SKM-1 treated with dmso at 0.1 percent for 144 hours (cell line): ENCODE measurements at regions not wholly inside any gene's neighbourhood (a gene's known extent, or its start where the extent isn't known, plus 50 kb on each side); places are given as distances from the start of the nearest gene placed in this dataset.

ENCODE experiments used
- DNase-seq: peaks from one replicate; lab custom pipeline; 2025; ENCODE audit not compliant: unreplicated experiment; lab: John Stamatoyannopoulos, UW

DNA sequence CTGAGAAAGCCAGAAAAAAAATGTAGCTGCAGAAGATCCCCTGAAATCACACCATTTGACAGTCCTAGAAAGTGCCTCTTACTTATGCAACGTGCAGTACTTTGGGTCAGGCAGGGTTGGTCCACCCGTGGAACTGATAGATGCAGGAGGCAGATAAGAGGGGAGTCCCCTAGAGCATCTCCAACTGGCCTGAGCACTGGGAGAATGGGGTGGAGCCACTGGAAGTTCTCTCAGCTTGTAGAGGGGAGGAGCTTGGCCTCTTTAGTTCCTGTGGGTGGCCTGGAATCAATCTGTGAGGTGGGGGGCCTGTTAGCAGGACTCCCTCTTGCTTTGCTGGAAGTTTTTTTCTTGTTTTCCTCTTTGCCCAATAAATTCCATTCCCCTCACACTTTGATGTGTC is 335.7 kb upstream of the NCAM2 start:
- no peak for DNase-seq

GRCh38 chr21:20667931-20668330 is 330.3 kb upstream of the NCAM2 start:
- no peak for DNase-seq

DNA sequence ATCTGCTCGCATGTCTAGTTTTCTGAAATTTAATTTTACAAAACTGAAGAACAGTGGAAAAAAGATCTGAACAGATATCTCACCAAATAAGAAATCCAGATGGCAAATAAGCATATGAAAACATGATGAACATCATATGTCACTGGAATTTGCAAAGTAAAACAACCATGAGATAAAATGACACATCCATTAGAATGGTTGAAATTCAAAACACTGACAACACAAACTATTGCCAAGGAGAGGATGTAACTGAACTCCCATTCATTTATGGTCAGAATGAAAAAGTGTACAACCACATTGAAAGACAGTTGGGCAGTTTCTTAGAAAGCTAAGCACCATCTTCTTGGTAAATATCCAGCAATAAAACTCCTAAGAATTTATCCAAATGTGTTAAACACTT is 312.7 kb upstream of the NCAM2 start:
- DNase-seq, result no peak

GRCh38 chr21:20698585-20698984 is 299.6 kb upstream of the NCAM2 start:
- DNase-seq, result no peak

GRCh38 chr21:20701235-20701634 is 297.0 kb upstream of the NCAM2 start:
- DNase-seq, result no peak

DNA sequence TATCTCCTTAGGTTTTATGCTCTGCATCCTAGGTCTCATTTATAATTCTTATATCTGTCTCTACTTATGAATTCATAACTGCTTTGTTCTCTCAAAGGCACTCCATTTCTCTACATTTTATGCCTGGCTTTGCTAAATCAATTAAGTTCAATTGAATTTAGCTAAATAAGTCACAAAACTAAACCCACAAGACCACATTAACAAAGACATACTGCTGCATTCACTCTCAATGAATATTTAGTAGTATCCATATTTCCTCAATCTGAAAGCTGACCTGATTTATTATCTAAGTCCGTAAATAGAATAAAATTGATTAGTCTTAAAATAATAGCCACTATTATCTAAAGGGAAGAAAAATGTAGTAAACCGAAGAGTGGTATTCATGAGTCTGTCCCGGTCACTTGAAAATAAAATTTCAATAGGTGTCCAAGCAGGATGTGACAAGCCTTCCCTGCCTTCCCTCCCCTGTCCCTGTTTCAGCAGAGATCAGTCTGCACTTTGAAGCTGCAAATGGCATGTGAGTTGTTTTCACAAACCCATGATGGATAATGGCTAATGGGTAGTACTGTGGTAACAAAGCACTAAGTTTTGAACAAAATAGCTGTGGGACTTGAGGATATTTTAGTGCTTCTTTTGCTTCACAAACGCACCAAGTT is 295.0 kb upstream of the NCAM2 start:
- DNase-seq, result no peak

DNA sequence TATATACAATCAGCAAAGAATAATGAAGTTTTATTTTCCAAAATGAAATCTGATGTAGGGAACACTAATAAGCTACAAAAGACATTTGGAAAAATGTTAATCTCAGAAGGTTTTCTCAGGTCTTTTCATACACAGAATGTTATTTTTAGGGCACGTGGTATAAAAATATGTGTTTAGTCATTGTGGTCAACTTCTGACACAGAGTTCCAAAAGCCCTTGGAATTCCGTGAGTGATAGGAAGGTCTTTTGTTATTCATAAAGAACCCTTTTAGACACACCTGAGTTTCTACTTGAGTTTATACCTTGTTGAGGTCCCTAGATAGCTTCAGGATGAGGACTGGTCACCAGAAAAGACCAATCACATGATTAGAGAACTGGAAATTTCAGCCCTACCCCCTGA is 277.6 kb upstream of the NCAM2 start:
- no peak for DNase-seq

DNA sequence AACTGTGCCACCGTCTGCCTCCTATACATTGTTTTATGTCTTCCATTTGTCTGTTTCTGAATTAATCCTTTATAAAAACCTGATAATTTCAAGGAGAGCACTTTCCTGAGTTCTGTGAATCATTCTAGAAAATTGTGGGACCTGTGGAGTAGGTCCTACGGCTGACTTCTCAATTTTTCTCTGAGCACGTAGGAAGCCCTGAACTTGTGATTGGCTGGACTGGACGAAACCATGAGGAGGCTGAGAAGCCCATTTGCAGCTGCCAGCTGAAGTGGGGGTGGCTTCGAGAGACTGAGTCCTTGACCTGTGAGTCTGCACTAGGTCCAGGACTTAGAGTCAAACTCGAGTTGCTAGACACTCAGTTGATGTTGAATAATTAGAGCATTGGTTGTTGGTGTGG is 277.1 kb upstream of the NCAM2 start:
- DNase-seq, result no peak

- no peak for DNase-seq
Observed at GRCh38 chr21:20728691-20729090, 269.5 kb upstream of the NCAM2 start.

DNA sequence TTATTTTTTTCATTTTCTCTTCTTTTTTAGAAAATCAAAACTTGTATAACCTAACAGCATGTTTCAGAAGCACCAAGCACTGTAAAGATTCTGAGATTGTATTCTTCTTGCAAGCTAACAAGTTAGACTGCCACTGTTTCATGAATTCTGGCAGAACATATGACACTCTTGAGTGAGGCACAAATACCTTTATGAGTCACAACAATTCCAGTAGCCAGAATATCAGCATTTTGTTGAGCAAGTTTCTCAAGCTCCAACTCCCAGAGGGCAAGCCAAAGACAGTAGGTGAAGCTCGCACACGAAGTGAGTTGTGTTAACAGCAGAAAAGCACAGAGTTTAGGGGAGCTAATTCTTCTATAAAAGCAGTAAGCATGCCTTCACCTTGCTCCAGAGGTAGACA is 268.8 kb upstream of the NCAM2 start:
- DNase-seq, result no peak

GRCh38 chr21:20730441-20730840 is 267.8 kb upstream of the NCAM2 start:
- DNase-seq, result no peak

GRCh38 chr21:20735257-20735656 is 263.0 kb upstream of the NCAM2 start:
- DNase-seq, result no peak

GRCh38 chr21:20737227-20737913 is 260.8 kb upstream of the NCAM2 start:
- DNase-seq, result no peak

DNA sequence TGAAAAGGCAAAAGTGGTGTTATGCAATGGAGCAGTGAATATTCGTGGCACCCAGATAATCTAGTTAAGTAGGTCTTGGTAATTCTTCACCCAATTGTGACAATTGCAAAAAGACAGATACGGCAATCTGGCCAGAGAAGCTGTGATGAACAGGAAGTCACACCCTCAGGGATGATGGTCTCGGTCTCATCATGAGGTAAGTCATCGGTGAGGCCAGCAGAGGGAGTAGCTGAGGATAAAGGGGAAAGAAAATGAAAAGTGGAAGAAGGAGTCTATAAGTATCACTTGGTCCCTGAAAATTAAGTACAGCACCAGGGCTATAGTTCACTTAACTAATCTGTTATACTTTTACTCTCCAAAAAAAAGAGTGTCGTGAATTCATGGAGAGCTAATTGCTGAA is 258.8 kb upstream of the NCAM2 start:
- peak; percentile 7 for DNase-seq

DNA sequence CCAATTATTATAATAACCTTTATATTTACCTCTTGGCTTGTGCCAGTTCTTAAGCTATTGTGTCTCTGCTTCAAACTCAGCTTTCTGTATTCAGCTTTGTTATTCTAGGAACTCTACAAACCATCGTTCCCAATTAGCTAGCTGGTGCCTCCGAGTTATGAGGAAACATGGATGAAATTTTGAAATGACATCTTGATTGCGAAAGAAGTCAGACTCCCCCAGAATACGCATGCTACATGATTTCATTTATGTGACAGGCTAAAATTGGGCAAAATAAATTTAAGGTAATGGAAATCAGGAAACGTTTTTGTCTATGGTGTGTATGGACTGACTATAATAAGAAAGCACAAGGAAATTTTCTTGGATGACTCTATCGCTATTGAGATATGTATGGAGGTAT is 256.8 kb upstream of the NCAM2 start:
- no peak for DNase-seq

GRCh38 chr21:20760221-20760620 is 238.0 kb upstream of the NCAM2 start:
- DNase-seq, result no peak

DNA sequence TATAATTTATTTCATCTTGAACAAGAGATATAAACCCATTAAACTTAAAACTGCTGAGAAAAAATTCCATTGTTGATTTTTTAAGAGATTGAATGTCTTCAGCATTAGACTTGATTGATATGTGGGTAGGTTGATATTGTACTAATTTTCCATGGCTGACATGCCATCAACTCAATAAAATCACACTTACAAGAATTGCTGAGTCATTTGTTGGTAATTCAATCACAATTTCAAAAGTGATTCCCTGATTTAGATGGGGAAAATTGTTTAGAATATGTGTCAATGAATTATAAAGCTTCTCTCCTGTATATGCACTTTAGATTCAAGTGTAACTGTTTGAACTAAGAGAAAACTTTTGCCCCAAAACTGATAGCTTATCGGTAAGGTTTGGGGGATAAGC is 223.5 kb upstream of the NCAM2 start:
- no peak for DNase-seq

DNA sequence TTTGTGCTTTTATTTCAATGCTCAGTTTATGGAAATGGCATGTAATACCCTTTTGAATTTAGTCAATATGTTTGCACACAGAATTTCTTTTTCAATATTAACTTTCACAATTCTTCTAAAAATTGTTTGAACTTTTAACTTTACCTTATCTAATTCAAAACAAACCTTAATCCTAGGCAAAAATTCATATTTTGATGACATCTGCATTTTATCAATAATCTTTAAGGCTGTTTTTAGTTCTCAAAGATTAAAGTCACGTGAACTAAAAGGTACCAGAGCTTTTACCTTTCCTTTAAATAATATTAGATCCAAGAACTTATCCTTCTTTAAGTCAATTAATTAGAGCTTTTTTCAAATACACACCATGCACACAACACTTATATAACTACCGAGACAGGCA is 218.9 kb upstream of the NCAM2 start:
- no peak for DNase-seq

GRCh38 chr21:20783611-20784010 is 214.6 kb upstream of the NCAM2 start:
- DNase-seq, result no peak

DNA sequence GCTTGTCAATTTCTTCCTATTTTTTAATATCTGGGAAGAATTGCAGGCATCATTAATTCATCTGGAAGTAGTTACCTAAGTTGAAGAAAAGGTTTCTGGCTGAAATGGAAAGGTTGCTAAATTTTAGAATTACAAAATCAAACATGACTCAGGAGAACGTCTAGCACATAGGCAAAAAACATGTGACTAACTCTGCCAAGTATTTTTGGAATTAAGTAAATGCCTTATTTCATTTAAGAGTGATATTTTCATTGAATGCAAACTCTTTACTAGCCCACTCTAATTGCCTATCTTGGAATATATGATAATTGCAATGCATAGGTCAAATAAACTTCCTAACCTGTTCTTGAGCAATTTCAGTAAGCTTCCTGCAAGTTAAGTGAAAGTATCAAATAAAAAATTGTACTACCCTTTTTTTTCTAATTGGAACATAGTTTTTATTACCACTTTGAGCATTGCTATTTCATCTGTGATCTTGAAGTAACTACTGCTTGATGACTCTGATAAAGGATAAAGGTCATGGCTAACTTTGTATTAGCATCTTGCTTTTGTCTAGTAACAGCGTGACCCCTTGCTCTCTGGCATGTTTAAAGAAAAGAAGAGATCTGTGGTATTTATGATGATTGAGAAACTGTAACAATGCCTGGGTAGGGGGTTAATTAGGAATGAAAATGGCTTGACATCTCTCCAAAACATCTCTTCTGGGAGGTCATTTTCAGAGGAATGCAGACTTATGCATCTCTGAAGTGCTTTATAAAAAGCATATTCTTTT is 208.3 kb upstream of the NCAM2 start:
- DNase-seq, result no peak

DNA sequence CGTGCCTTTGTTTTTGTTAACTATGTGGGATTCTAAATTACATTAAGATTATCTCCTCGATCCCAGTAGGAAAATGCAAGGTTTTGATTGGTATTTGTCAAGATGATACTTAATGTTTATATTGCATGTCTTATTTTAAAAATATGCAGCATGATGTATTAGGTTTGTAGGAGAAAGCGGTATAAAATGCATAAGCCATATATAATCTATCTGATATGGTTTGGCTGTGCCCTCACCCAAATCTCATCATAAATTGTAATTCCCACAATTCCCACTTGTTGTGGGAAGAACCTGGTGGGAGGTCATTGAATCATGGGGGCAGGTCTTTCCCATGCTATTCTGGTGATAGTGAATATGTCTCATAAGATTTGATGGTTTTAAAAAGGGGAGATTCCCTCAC is 198.1 kb upstream of the NCAM2 start:
- no peak for DNase-seq

DNA sequence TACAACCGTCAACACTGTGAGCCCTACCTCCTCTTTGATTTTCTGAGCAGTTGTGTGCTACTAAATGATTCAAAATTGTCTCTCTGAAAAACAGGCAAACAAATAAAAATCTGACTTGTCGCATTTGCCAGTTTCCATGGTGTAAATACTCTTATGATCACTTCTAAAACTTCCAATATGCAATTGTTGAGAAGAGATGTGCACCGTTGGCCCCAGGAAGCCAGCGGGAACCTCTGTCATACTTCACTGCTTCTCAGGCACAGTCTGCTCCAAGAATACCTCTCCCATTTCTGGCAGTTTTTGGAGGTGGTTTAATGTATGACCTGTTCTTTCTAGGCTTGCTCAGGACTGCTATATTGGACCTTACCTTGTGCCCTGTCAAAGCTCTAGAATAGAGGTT is 196.0 kb upstream of the NCAM2 start:
- DNase-seq, result no peak
